KMS-11 (cell line): ENCODE measurements at regions not wholly inside any gene's neighbourhood (a gene's known extent, or its start where the extent isn't known, plus 50 kb on each side); places are given as distances from the start of the nearest gene placed in this dataset.
"Not testable (repeated sequence)": the region's sequence is repeated elsewhere in the genome, so short reads cannot be mapped to it uniquely, and the experiment has no call there.

Source experiments
- H2AFZ ChIP-seq: fragments of 200-600 bp; sonication (generic); 2 replicates; pipeline ENCODE4 v1.6.1; 2016; ENCODE audit warnings: antibody characterized with exemption, mixed run types, low read depth
- H3K27ac ChIP-seq: fragments of 200-600 bp; sonication (generic); 2 replicates; pipeline ENCODE4 v1.6.1; 2016; ENCODE audit warnings: mild to moderate bottlenecking, mixed run types
- H3K27me3 ChIP-seq: fragments of 200-600 bp; sonication (generic); 2 replicates; pipeline ENCODE4 v1.6.1; 2017; ENCODE audit warnings: mild to moderate bottlenecking, low read depth, mixed run types, moderate library complexity; ENCODE audit not compliant: insufficient read depth
- H3K36me3 ChIP-seq: fragments of 200-600 bp; sonication (generic); 2 replicates; pipeline ENCODE4 v1.6.1; 2017; ENCODE audit warnings: mild to moderate bottlenecking, mixed run types; ENCODE audit not compliant: insufficient read depth
- H3K4me1 ChIP-seq: fragments of 200-600 bp; sonication (generic); 2 replicates; pipeline ENCODE4 v1.6.1; 2016; ENCODE audit warnings: mild to moderate bottlenecking, low read depth, mixed run types; ENCODE audit not compliant: poor library complexity, severe bottlenecking
- H3K4me2 ChIP-seq: fragments of 200-600 bp; sonication (generic); 2 replicates; pipeline ENCODE4 v1.7.0; 2016; ENCODE audit warnings: mild to moderate bottlenecking, mixed run types
- H3K4me3 ChIP-seq: fragments of 200-600 bp; sonication (generic); IDR thresholded peaks from 2 replicates; pipeline ENCODE4 v1.6.1; 2017; ENCODE audit warnings: low read depth, low read length, mixed read lengths; ENCODE audit not compliant: insufficient read depth
- H3K79me2 ChIP-seq: fragments of 200-600 bp; sonication (generic); 2 replicates; pipeline ENCODE4 v1.6.1; 2016; ENCODE audit warnings: low read depth, mixed run types; ENCODE audit not compliant: insufficient read depth
- H3K9ac ChIP-seq: fragments of 200-600 bp; sonication (generic); 2 replicates; pipeline ENCODE4 v1.6.1; 2016; ENCODE audit warnings: mild to moderate bottlenecking, mixed run types
- H4K20me1 ChIP-seq: fragments of 200-600 bp; sonication (generic); 2 replicates; pipeline ENCODE4 v1.6.1; 2016; ENCODE audit warnings: mild to moderate bottlenecking, mixed run types; ENCODE audit not compliant: insufficient read depth

DNA sequence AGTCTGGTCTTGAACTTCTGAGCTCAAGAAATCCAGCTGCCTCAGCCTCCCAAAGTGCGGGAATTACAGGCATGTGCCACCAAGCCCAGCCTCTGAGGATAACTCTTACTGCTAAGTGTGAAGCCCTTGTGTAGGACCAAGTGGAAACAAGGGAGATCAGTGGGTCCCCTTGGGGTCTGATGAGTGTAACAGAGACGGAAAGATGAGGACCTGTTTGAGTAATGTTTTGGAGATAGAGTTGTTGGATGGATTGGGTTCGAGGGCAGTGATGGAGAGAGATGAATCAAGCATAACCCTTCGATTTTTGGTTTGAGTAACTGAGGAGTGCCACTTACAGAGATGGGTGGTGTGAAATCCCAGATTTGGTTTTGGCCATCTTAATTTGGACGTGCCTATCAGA lies 378.7 kb downstream of the ANAPC1 start:
- H3K36me3 ChIP-seq, H3K27ac ChIP-seq, H3K4me3 ChIP-seq: not testable (repeated sequence)

GRCh38 chr2:111506936-111507335 lies 377.1 kb downstream of the ANAPC1 start:
- H3K9ac ChIP-seq, H3K4me3 ChIP-seq, H3K27ac ChIP-seq, H2AFZ ChIP-seq, H3K79me2 ChIP-seq, H4K20me1 ChIP-seq, H3K27me3 ChIP-seq, H3K4me1 ChIP-seq, H3K36me3 ChIP-seq, H3K4me2 ChIP-seq: not testable (repeated sequence)

More for the DNA sequence above, 378.7 kb downstream of the ANAPC1 start:
- H4K20me1 ChIP-seq, H3K4me1 ChIP-seq, H2AFZ ChIP-seq, H3K27me3 ChIP-seq, H3K79me2 ChIP-seq, H3K4me2 ChIP-seq, H3K9ac ChIP-seq: not testable (repeated sequence)

GRCh38 chr2:111509225-111509869 lies 374.6 kb downstream of the ANAPC1 start:
- not testable (repeated sequence) for H3K27ac ChIP-seq, H3K4me2 ChIP-seq, H3K4me3 ChIP-seq

GRCh38 chr2:111510384-111510783 lies 373.6 kb downstream of the ANAPC1 start:
- not testable (repeated sequence) for H2AFZ ChIP-seq, H3K27me3 ChIP-seq, H3K36me3 ChIP-seq, H3K4me1 ChIP-seq, H3K4me3 ChIP-seq, H4K20me1 ChIP-seq, H3K4me2 ChIP-seq, H3K79me2 ChIP-seq, H3K27ac ChIP-seq, H3K9ac ChIP-seq

More at GRCh38 chr2:111509225-111509869, 374.6 kb downstream of the ANAPC1 start:
- not testable (repeated sequence) for H2AFZ ChIP-seq, H3K79me2 ChIP-seq, H3K27me3 ChIP-seq, H3K9ac ChIP-seq, H3K4me1 ChIP-seq, H4K20me1 ChIP-seq, H3K36me3 ChIP-seq

GRCh38 chr2:111511062-111511461 lies 372.9 kb downstream of the ANAPC1 start:
- H3K4me1 ChIP-seq, H3K79me2 ChIP-seq, H2AFZ ChIP-seq, H3K9ac ChIP-seq, H3K27me3 ChIP-seq, H3K36me3 ChIP-seq, H3K4me3 ChIP-seq, H3K4me2 ChIP-seq, H3K27ac ChIP-seq, H4K20me1 ChIP-seq: not testable (repeated sequence)

- not testable (repeated sequence) for H3K4me1 ChIP-seq, H3K36me3 ChIP-seq, H3K4me3 ChIP-seq, H2AFZ ChIP-seq, H3K27me3 ChIP-seq, H3K79me2 ChIP-seq, H3K9ac ChIP-seq, H3K27ac ChIP-seq, H4K20me1 ChIP-seq, H3K4me2 ChIP-seq
Measured at GRCh38 chr2:111512378-111512777, 371.6 kb downstream of the ANAPC1 start.

- H4K20me1 ChIP-seq, H3K36me3 ChIP-seq, H2AFZ ChIP-seq, H3K27me3 ChIP-seq, H3K4me3 ChIP-seq, H3K27ac ChIP-seq, H3K4me1 ChIP-seq, H3K9ac ChIP-seq, H3K79me2 ChIP-seq, H3K4me2 ChIP-seq: not testable (repeated sequence)
Measured at GRCh38 chr2:111514138-111514537, 369.9 kb downstream of the ANAPC1 start.

GRCh38 chr2:111517050-111517720 lies 366.8 kb downstream of the ANAPC1 start:
- H3K9ac ChIP-seq, H2AFZ ChIP-seq, H3K27ac ChIP-seq, H3K79me2 ChIP-seq, H3K4me2 ChIP-seq, H3K4me1 ChIP-seq, H3K4me3 ChIP-seq, H3K36me3 ChIP-seq, H3K27me3 ChIP-seq, H4K20me1 ChIP-seq: not testable (repeated sequence)

GRCh38 chr2:111517721-111518053 lies 366.3 kb downstream of the ANAPC1 start:
- H3K79me2 ChIP-seq, H3K9ac ChIP-seq, H3K36me3 ChIP-seq, H3K4me1 ChIP-seq, H3K4me2 ChIP-seq, H4K20me1 ChIP-seq, H3K27me3 ChIP-seq, H2AFZ ChIP-seq, H3K4me3 ChIP-seq, H3K27ac ChIP-seq: not testable (repeated sequence)
